WTC11 (cell line): ENCODE measurements at regions not wholly inside any gene's neighbourhood (a gene's known extent, or its start where the extent isn't known, plus 50 kb on each side); places are given as distances from the start of the nearest gene placed in this dataset.

ENCODE experiments used
- ATAC-seq: fragments of 200-7000 bp; cut with Tn5 transposase; 2 replicates; pipeline ENCODE4 v1.10.0; 2021; ENCODE audit warnings: mild to moderate bottlenecking, moderate library complexity
- CTCF ChIA-PET: fragments of 300-600 bp; sonication (Branson Sonifier 250); formaldehyde crosslinking; loops from one replicate; lab custom pipeline; 2021; ENCODE audit warnings: antibody characterized with exemption; lab: Charles Lee
- POLR2A ChIA-PET: fragments of 350-600 bp; sonication (Branson Sonifier 250); formaldehyde crosslinking; loops from one replicate; lab custom pipeline; 2021; ENCODE audit warnings: antibody characterized with exemption; lab: Charles Lee
- DNase-seq: peaks from one replicate; pipeline ENCODE4 v3.0.0; 2021; ENCODE audit warnings: low spot score
- H3K27ac Mint-ChIP-seq: 2 replicates; pipeline ENCODE4 v1.8.0; 2021; ENCODE audit warnings: mixed read lengths
- H3K27me3 Mint-ChIP-seq: 2 replicates; pipeline ENCODE4 v1.8.0; 2021; ENCODE audit warnings: low read depth, mild to moderate bottlenecking, moderate library complexity, mixed read lengths
- H3K36me3 Mint-ChIP-seq: 2 replicates; pipeline ENCODE4 v1.8.0; 2021; ENCODE audit warnings: mixed read lengths
- H3K4me1 Mint-ChIP-seq: 2 replicates; pipeline ENCODE4 v1.8.0; 2022; ENCODE audit warnings: mixed read lengths
- H3K4me3 Mint-ChIP-seq: 2 replicates; pipeline ENCODE4 v1.8.0; 2021; ENCODE audit warnings: mild to moderate bottlenecking, moderate library complexity, mixed read lengths
- H3K9me3 Mint-ChIP-seq: 2 replicates; pipeline ENCODE4 v1.8.0; 2021; ENCODE audit warnings: mixed read lengths
- ATF1 ChIP-seq: sonication (generic); formaldehyde crosslinking; IDR thresholded peaks from 2 replicates; pipeline ENCODE4 v1.8.1; 2023; ENCODE audit warnings: mild to moderate bottlenecking, moderate library complexity, missing genetic modification reagents
- CBFB ChIP-seq: sonication (generic); formaldehyde crosslinking; IDR thresholded peaks from 2 replicates; pipeline ENCODE4 v1.8.1; 2022; ENCODE audit warnings: mild to moderate bottlenecking, low read depth, missing genetic modification reagents
- ESRRA ChIP-seq: sonication (generic); formaldehyde crosslinking; IDR thresholded peaks from 2 replicates; pipeline ENCODE4 v1.8.1; 2022; ENCODE audit warnings: mild to moderate bottlenecking, missing genetic modification reagents, borderline replicate concordance
- ETV6 ChIP-seq: sonication (generic); formaldehyde crosslinking; IDR thresholded peaks from 2 replicates; pipeline ENCODE4 v1.8.1; 2022; ENCODE audit warnings: mild to moderate bottlenecking, missing genetic modification reagents
- FOXK1 ChIP-seq: sonication (generic); formaldehyde crosslinking; IDR thresholded peaks from 2 replicates; pipeline ENCODE4 v1.8.0; 2022; ENCODE audit warnings: mild to moderate bottlenecking, moderate library complexity, missing genetic modification reagents
- NFYB ChIP-seq: sonication (generic); formaldehyde crosslinking; conservative IDR thresholded peaks from 2 replicates; pipeline ENCODE4 v1.8.0; 2022; ENCODE audit warnings: low read depth, missing genetic modification reagents
- NR2C2 ChIP-seq: sonication (generic); formaldehyde crosslinking; IDR thresholded peaks from 2 replicates; pipeline ENCODE4 v1.8.0; 2022; ENCODE audit warnings: mild to moderate bottlenecking, missing genetic modification reagents
- NR3C1 ChIP-seq: sonication (generic); formaldehyde crosslinking; conservative IDR thresholded peaks from 2 replicates; pipeline ENCODE4 v1.8.1; 2023; ENCODE audit warnings: low read depth, mild to moderate bottlenecking, missing genetic modification reagents
- RELA ChIP-seq: sonication (generic); formaldehyde crosslinking; IDR thresholded peaks from 2 replicates; pipeline ENCODE4 v1.8.1; 2022; ENCODE audit warnings: missing genetic modification reagents, mild to moderate bottlenecking, borderline replicate concordance
- SOX15 ChIP-seq: fragments of 250-450 bp; sonication (Bioruptor Pico); IDR thresholded peaks from 2 replicates; pipeline ENCODE4 v1.9.0; 2021; ENCODE audit warnings: mild to moderate bottlenecking
- TP53 ChIP-seq: sonication (generic); formaldehyde crosslinking; IDR thresholded peaks from 2 replicates; pipeline ENCODE4 v1.8.1; 2023; ENCODE audit warnings: mild to moderate bottlenecking, missing genetic modification reagents
- ZNF219 ChIP-seq: sonication (generic); formaldehyde crosslinking; IDR thresholded peaks from 2 replicates; pipeline ENCODE4 v1.8.0; 2023; ENCODE audit warnings: missing genetic modification reagents, mild to moderate bottlenecking, borderline replicate concordance
- ZNF232 ChIP-seq: sonication (generic); formaldehyde crosslinking; IDR thresholded peaks from 2 replicates; pipeline ENCODE4 v1.8.0; 2022; ENCODE audit warnings: mild to moderate bottlenecking, missing genetic modification reagents
- ZNF263 ChIP-seq: sonication (generic); formaldehyde crosslinking; IDR thresholded peaks from 2 replicates; pipeline ENCODE4 v1.8.1; 2022; ENCODE audit warnings: low read depth, mild to moderate bottlenecking, moderate library complexity, missing genetic modification reagents
- ZNF423 ChIP-seq: fragments of 250-450 bp; sonication (Bioruptor Pico); IDR thresholded peaks from 2 replicates; pipeline ENCODE4 v2.1.2; 2022; ENCODE audit warnings: mild to moderate bottlenecking, moderate library complexity
- TF ChIP-seq, protein P1 (sequence below): fragments of 200-600 bp; IDR thresholded peaks from 2 replicates; pipeline ENCODE4 v1.8.0; 2022; ENCODE audit warnings: antibody characterized with exemption
- TF ChIP-seq, protein P2 (sequence below): sonication (generic); formaldehyde crosslinking; IDR thresholded peaks from 2 replicates; pipeline ENCODE4 v1.8.0; 2022; ENCODE audit warnings: mild to moderate bottlenecking, missing genetic modification reagents
- TF ChIP-seq, protein P3 (sequence below): sonication (generic); formaldehyde crosslinking; conservative IDR thresholded peaks from 2 replicates; pipeline ENCODE4 v1.8.1; 2022; ENCODE audit warnings: mild to moderate bottlenecking, missing genetic modification reagents
- TF ChIP-seq, protein P4 (sequence below): sonication (generic); formaldehyde crosslinking; IDR thresholded peaks from 2 replicates; pipeline ENCODE4 v1.8.0; 2022; ENCODE audit warnings: missing genetic modification reagents
- TF ChIP-seq, protein P5 (sequence below): sonication (generic); formaldehyde crosslinking; IDR thresholded peaks from 2 replicates; pipeline ENCODE4 v1.8.1; 2022; ENCODE audit warnings: missing genetic modification reagents, borderline replicate concordance
- TF ChIP-seq, protein P6 (sequence below): sonication (generic); formaldehyde crosslinking; IDR thresholded peaks from 2 replicates; pipeline ENCODE4 v1.8.0; 2023; ENCODE audit warnings: missing genetic modification reagents
- TF ChIP-seq, protein P7 (sequence below): fragments of 250-450 bp; sonication (Bioruptor Pico); IDR thresholded peaks from 2 replicates; pipeline ENCODE4 v1.9.0; 2021; ENCODE audit warnings: mild to moderate bottlenecking

DNA sequence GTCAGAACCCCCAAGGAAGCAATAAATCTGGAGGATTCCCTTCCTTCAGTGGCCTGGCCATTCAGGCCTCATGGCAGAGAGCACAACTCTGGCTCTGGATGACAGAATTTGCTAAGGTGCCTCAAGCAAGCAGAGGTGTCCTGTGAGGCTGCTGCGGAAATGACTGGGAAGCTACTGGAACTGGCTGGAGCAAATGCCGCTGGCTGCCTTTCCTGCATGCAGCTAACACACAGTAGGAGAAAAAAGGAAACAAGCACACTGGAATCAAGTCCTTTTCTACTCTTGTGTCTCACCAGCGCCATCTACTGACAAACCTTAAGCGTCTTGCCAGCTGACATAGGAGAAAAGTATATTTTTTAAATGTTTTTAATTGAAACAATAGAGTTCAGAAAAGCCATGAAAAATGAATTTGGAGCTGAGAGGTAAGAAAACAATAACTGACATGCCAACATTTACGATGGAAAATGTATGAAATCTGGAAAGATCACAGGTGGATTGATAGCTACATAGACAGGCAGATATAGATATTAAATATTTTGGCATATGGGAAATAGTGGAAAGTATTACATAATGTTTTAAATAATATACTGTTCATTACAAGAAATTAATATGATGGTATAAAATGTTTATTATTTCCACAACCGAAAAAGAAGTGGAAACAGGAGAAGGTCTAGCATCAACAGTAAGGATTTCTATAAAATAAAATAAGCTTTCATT lies 951.6 kb downstream of the ANKRD7 start:
- no peak overlapping the region for H3K4me3 Mint-ChIP-seq
- H3K27ac Mint-ChIP-seq = peak overlapping the region; percentile 87
- peaks cover 23% of the 10 kb centered on the region for H3K4me1 Mint-ChIP-seq
- DNase-seq (peak; percentile 78), ATAC-seq (peak; percentile 100)
- peak; percentile 71; the same call in 1 of the 2 replicates for TF ChIP-seq ZNF232 (CRISPR knock-in tag)
- TF ChIP-seq ATF1 (CRISPR knock-in tag) = no peak
- TF ChIP-seq FOXK1 = peak; percentile 68
- no peak for TF ChIP-seq NFYB (CRISPR knock-in tag)
- TF ChIP-seq ETV6 = peak; percentile 82
- no peak for TF ChIP-seq RELA (CRISPR knock-in tag)
- no peak for TF ChIP-seq ESRRA (CRISPR knock-in tag)
- no peak for TF ChIP-seq ZNF219 (CRISPR knock-in tag)
- TF ChIP-seq ZNF263 (CRISPR knock-in tag) = no peak
- TF ChIP-seq, protein P1, sequence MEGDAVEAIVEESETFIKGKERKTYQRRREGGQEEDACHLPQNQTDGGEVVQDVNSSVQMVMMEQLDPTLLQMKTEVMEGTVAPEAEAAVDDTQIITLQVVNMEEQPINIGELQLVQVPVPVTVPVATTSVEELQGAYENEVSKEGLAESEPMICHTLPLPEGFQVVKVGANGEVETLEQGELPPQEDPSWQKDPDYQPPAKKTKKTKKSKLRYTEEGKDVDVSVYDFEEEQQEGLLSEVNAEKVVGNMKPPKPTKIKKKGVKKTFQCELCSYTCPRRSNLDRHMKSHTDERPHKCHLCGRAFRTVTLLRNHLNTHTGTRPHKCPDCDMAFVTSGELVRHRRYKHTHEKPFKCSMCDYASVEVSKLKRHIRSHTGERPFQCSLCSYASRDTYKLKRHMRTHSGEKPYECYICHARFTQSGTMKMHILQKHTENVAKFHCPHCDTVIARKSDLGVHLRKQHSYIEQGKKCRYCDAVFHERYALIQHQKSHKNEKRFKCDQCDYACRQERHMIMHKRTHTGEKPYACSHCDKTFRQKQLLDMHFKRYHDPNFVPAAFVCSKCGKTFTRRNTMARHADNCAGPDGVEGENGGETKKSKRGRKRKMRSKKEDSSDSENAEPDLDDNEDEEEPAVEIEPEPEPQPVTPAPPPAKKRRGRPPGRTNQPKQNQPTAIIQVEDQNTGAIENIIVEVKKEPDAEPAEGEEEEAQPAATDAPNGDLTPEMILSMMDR = peak; percentile 70
- TF ChIP-seq, protein P2, sequence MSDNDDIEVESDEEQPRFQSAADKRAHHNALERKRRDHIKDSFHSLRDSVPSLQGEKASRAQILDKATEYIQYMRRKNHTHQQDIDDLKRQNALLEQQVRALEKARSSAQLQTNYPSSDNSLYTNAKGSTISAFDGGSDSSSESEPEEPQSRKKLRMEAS (CRISPR knock-in tag) = peak; percentile 50; the same call in 1 of the 2 replicates
- no peak for TF ChIP-seq NR3C1 (CRISPR knock-in tag)
- TF ChIP-seq, protein P3, sequence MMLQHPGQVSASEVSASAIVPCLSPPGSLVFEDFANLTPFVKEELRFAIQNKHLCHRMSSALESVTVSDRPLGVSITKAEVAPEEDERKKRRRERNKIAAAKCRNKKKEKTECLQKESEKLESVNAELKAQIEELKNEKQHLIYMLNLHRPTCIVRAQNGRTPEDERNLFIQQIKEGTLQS (CRISPR knock-in tag) = no peak
- TF ChIP-seq, protein P4, sequence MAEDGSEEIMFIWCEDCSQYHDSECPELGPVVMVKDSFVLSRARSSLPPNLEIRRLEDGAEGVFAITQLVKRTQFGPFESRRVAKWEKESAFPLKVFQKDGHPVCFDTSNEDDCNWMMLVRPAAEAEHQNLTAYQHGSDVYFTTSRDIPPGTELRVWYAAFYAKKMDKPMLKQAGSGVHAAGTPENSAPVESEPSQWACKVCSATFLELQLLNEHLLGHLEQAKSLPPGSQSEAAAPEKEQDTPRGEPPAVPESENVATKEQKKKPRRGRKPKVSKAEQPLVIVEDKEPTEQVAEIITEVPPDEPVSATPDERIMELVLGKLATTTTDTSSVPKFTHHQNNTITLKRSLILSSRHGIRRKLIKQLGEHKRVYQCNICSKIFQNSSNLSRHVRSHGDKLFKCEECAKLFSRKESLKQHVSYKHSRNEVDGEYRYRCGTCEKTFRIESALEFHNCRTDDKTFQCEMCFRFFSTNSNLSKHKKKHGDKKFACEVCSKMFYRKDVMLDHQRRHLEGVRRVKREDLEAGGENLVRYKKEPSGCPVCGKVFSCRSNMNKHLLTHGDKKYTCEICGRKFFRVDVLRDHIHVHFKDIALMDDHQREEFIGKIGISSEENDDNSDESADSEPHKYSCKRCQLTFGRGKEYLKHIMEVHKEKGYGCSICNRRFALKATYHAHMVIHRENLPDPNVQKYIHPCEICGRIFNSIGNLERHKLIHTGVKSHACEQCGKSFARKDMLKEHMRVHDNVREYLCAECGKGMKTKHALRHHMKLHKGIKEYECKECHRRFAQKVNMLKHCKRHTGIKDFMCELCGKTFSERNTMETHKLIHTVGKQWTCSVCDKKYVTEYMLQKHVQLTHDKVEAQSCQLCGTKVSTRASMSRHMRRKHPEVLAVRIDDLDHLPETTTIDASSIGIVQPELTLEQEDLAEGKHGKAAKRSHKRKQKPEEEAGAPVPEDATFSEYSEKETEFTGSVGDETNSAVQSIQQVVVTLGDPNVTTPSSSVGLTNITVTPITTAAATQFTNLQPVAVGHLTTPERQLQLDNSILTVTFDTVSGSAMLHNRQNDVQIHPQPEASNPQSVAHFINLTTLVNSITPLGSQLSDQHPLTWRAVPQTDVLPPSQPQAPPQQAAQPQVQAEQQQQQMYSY = no peak
- no peak for TF ChIP-seq SOX15 (CRISPR knock-in tag)
- no peak for TF ChIP-seq CBFB (CRISPR knock-in tag)
- no peak for TF ChIP-seq NR2C2 (CRISPR knock-in tag)
- H3K36me3 Mint-ChIP-seq = no peaks in the 10 kb centered on the region
- no peaks in the 10 kb centered on the region for H3K27me3 Mint-ChIP-seq
- CTCF ChIA-PET = interaction anchor here (0.6 to 1.7 kb wide), 27 partner anchors 9 to 428 kb away, joined by 3 to 15 read pairs (median 4); no protein-coding TSS in a partner anchor
- peaks cover 6% of the 10 kb centered on the region for H3K9me3 Mint-ChIP-seq
- POLR2A ChIA-PET = no interaction called here

DNA sequence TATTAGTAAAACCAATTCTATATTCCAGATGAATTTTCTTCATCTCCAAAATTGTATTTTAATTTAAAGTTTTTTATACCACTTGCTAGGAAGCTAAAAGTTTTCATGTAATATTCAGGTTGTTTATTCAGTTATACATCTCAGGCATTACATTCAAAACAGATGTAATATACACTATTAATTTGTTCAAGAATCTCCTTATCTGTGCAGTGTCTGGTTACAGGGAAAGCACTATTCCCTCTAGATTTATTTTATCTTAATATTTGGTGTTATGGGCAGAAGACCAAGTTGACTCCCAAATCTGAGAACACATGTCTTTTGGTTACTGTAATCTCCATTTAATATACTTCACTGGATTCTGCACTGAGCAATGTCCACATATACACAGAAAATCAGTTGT lies 953.4 kb downstream of the ANKRD7 start:
- peaks cover 9% of the 10 kb centered on the region for H3K9me3 Mint-ChIP-seq
- TF ChIP-seq TP53 = no peak
- TF ChIP-seq, protein P5, sequence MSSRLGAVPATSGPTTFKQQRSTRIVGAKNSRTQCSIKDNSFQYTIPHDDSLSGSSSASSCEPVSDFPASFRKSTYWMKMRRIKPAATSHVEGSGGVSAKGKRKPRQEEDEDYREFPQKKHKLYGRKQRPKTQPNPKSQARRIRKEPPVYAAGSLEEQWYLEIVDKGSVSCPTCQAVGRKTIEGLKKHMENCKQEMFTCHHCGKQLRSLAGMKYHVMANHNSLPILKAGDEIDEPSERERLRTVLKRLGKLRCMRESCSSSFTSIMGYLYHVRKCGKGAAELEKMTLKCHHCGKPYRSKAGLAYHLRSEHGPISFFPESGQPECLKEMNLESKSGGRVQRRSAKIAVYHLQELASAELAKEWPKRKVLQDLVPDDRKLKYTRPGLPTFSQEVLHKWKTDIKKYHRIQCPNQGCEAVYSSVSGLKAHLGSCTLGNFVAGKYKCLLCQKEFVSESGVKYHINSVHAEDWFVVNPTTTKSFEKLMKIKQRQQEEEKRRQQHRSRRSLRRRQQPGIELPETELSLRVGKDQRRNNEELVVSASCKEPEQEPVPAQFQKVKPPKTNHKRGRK (CRISPR knock-in tag) = no peak
- TF ChIP-seq, protein P1 = no peak
- TF ChIP-seq, protein P6, sequence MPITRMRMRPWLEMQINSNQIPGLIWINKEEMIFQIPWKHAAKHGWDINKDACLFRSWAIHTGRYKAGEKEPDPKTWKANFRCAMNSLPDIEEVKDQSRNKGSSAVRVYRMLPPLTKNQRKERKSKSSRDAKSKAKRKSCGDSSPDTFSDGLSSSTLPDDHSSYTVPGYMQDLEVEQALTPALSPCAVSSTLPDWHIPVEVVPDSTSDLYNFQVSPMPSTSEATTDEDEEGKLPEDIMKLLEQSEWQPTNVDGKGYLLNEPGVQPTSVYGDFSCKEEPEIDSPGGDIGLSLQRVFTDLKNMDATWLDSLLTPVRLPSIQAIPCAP (CRISPR knock-in tag) = no peak
- TF ChIP-seq, protein P7, sequence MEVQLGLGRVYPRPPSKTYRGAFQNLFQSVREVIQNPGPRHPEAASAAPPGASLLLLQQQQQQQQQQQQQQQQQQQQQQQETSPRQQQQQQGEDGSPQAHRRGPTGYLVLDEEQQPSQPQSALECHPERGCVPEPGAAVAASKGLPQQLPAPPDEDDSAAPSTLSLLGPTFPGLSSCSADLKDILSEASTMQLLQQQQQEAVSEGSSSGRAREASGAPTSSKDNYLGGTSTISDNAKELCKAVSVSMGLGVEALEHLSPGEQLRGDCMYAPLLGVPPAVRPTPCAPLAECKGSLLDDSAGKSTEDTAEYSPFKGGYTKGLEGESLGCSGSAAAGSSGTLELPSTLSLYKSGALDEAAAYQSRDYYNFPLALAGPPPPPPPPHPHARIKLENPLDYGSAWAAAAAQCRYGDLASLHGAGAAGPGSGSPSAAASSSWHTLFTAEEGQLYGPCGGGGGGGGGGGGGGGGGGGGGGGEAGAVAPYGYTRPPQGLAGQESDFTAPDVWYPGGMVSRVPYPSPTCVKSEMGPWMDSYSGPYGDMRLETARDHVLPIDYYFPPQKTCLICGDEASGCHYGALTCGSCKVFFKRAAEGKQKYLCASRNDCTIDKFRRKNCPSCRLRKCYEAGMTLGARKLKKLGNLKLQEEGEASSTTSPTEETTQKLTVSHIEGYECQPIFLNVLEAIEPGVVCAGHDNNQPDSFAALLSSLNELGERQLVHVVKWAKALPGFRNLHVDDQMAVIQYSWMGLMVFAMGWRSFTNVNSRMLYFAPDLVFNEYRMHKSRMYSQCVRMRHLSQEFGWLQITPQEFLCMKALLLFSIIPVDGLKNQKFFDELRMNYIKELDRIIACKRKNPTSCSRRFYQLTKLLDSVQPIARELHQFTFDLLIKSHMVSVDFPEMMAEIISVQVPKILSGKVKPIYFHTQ (CRISPR knock-in tag) = no peak
- no peak for TF ChIP-seq ZNF423 (CRISPR knock-in tag)
- no peak for TF ChIP-seq FOXK1

More for the DNA sequence above, 953.4 kb downstream of the ANKRD7 start:
- peaks cover 6% of the 10 kb centered on the region; the same call in 1 of the 2 replicates for H3K36me3 Mint-ChIP-seq
- no peak overlapping the region for H3K4me3 Mint-ChIP-seq
- ChIA-PET POLR2A (no interaction called here), CTCF (no interaction called here)
- 0 out of 2 replicates have a peak overlapping the region, but pooled peaks have one; percentile 71 for H3K27ac Mint-ChIP-seq
- H3K27me3 Mint-ChIP-seq = no peaks in the 10 kb centered on the region
- ATAC-seq (no peak), DNase-seq (no peak)
- peaks cover 34% of the 10 kb centered on the region for H3K4me1 Mint-ChIP-seq
